Posterior cingulate gyrus (tissue), 11 donors: ENCODE measurements at regions not wholly inside any gene's neighbourhood (a gene's known extent, or its start where the extent isn't known, plus 50 kb on each side); places are given as distances from the start of the nearest gene placed in this dataset.
"Not testable (repeated sequence)": the region's sequence is repeated elsewhere in the genome, so short reads cannot be mapped to it uniquely, and the experiment has no call there.

Experiments
- DNase-seq, 10 donors: peaks; one replicate each; pipeline versions ENCODE4 v3.0.0 to v3.0.0-alpha.2; 2020 to 2021; ENCODE audit warnings: mixed read lengths in 3 of 10
- intact Hi-C: fragments of 100-400 bp; cut with DNase I; formaldehyde crosslinking; loops from one replicate; pipeline ENCODE4 v1.15.1; 2023

DNA sequence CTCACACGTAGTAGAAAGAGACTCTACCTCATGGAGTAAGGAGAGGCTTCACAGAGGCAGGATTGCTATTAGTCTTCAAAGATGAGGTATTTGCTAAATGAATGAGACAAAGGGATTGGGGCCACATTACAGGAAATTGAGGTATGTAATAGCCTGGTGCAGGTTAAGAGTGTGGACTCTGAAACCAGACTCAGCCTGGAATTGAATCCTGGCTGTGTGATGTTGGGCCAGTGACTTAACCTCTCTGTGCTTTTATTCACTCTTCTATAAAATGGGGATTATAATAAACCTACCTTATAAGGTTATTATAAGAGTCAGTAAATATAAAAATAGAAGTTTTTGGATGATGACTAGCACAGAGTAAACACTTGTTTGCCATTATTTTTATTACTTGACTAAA, 64.7 kb upstream of the ATRNL1 start:
- intact Hi-C loops: no loop called here
- DNase-seq: no peak

DNA sequence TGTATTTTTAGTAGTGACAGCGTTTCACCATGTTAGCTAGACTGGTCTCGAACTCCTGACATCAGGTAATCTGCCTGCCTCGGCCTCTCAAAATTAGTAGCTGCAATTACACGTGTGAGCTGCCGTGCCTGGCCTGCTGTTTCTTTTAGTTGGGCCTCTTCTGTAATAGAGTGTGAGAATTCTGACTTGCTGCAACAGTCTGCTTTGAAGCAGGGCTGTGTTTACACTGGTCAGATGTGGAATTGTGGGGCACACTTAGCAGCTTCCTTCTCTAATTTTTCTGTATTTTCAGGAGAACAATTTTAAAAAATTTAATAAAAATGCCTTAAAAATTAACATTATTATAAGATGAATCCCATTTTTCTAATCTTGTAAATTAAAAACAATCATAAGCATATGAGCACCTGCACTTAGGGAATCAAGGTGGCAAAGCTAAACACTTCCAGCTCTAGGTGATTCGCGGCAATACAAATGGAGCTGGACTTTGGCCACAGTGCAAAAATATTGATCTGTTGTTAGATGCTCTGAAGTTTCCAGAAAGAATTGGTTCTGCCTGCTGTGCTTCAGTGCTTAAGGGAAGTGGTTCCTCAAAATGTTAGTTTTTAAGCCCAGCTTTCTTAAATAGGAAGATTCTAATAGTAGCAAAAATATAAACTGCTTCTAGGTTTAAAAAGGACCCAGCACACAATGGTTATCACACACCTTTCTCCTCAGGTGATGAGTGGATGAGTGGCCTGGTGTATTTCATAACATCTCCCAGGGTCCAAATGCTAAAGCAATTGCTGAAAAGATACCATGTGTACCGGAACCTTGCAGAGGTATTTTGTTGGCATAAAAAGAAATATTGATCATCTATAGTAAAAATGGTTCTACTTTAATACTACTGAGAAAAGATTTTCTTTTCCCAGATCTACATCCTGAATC, 63.5 kb upstream of the ATRNL1 start:
- DNase-seq: no peak
- intact Hi-C loops: no loop called here

DNA sequence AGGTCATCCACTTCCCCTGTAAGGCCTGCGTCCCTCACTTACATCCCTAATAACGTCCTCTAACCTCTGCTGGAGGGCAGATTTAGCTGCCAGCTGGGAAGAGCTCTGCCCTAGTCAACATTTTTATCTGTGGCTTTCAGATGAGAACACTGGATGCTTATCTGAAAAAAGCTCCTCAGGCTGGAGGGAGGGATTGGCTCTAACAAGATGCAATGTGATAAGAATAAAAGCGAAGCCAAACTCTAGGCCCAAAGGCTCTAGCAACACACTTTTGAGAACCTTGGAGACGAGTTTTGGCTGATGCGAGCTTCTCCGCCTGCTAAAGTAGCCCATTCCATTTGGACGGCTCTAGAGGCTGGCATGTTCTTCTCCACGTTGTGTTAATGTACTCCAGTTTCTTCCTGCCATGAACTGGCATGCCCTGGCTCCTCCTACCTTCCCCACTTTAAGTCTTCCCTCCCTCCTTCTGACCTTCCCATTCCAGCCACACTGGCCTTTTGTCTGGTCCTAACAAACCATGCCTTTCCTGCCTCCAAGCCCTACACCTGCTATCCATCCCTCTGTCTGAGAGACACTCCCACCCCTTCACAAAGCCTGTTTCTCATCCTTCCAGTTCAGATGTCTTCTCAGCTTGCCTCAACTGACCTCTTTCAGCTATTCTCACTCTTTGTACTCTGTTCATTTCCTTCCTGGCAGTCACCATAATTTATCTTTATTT, 62.5 kb upstream of the ATRNL1 start:
- DNase-seq: peak in 6 of 10 donors; percentile 18 to 89 (median 34)
- intact Hi-C loops: no loop called here

DNA sequence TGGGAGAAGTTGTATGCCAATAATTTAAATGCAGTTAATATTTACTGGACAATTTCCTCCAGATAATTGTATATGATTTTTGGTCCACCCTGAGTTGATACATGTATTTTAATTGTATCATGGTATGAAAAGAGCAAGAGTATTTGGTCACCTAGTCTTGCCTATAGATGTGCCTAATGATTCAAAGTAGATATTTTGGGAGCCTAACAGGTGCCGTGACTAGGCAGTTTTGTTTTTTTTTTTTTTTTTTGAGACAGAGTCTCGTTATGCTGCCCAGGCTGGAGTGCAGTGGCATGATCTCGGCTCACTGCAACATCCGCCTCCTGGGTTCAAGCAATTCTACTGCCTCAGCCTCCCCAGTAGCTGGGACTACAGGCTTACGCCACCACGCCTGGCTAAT, 59.3 kb upstream of the ATRNL1 start:
- intact Hi-C loops: no loop called here
- DNase-seq: no peak

DNA sequence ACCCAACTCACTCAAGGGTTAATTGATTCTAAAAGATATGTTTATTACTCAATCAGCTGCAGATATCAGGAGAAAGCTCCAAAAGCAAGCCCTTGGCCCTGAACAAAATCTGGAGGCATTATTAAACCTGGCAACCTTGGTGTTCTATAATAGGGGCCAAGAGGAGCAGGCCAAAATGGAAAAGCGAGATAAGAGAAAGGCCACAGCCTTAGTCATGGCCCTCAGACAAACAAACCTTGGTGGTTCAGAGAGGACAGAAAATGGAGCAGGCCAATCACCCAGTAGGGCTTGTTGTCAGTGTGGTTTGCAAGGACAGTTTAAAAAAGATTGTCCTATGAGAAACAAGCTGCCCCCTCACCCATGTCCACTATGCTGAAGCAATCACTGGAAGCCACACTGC, 53.4 kb upstream of the ATRNL1 start:
- DNase-seq, intact Hi-C loops: not testable (repeated sequence)
